Gastroesophageal sphincter (tissue), 4 donors: ENCODE measurements at regions not wholly inside any gene's neighbourhood (a gene's known extent, or its start where the extent isn't known, plus 50 kb on each side); places are given as distances from the start of the nearest gene placed in this dataset.

ENCODE experiments used
- ATAC-seq: fragments of 150-250 bp; one replicate; pipeline ENCODE4 v1.9.1; 2016; ENCODE audit warnings: mild to moderate bottlenecking, moderate library complexity
- H3K27ac ChIP-seq, 4 donors: fragments of 200-600 bp; sonication (generic) in 3 of 4; 1 replicate in 3 of 4; 2 replicates in 1 of 4; pipeline ENCODE4 v1.5.1; 2016 to 2019
- H3K27me3 ChIP-seq: fragments of 200-600 bp; sonication (generic); one replicate; pipeline ENCODE4 v1.5.1; 2019
- H3K36me3 ChIP-seq, 2 donors: fragments of 200-600 bp; sonication (generic); one replicate each; pipeline ENCODE4 v1.5.1; 2019; ENCODE audit warnings: control low read depth in 1 of 2
- H3K4me1 ChIP-seq, 3 donors: fragments of 200-600 bp; sonication (generic); 1 replicate in 2 of 3; 2 replicates in 1 of 3; pipeline ENCODE4 v1.5.1; 2016 to 2019; ENCODE audit warnings: control low read depth in 2 of 3
- H3K4me3 ChIP-seq, 2 donors: fragments of 200-600 bp; sonication (generic); one replicate each; pipeline ENCODE4 v1.5.1; 2019; ENCODE audit warnings: mild to moderate bottlenecking in 1 of 2, moderate library complexity in 1 of 2
- H3K9me3 ChIP-seq, 3 donors: fragments of 200-600 bp; sonication (generic); one replicate each; pipeline ENCODE4 v1.5.1; 2017 to 2019; ENCODE audit warnings: control low read depth in 2 of 3
- EP300 ChIP-seq: sonication (generic); formaldehyde crosslinking; IDR thresholded peaks from one replicate; pipeline ENCODE4 v1.6.1; 2017; ENCODE audit warnings: antibody characterized with exemption, mild to moderate bottlenecking
- POLR2A ChIP-seq, 2 donors: fragments of 450-650 bp; IDR thresholded peaks; one replicate each; pipeline ENCODE4 v1.6.1; 2017; ENCODE audit warnings: antibody characterized with exemption in 2 of 2, mild to moderate bottlenecking in 2 of 2, moderate library complexity in 1 of 2
- POLR2AphosphoS5 ChIP-seq: sonication (generic); formaldehyde crosslinking; IDR thresholded peaks from one replicate; pipeline ENCODE4 v1.6.1; 2017; ENCODE audit warnings: antibody characterized with exemption
- WGBS, 2 donors: methylation state at CpG; one replicate each; pipeline ENCODE4 v1.1.5; 2018; ENCODE audit warnings: low coverage in 1 of 2; 5-methylcytosine and 5-hydroxymethylcytosine counted together
- TF ChIP-seq, protein P1 (sequence below), 4 experiments: fragments of 200-600 bp in 2 of 4; fragments of 450-650 bp in 2 of 4; sonication (generic) in 1 of 4; IDR thresholded peaks; one replicate each; pipeline ENCODE4 v1.5.1; 2017 to 2019; ENCODE audit warnings: antibody characterized with exemption in 4 of 4, mild to moderate bottlenecking in 2 of 4, moderate library complexity in 2 of 4

- Histone ChIP-seq H3K9me3 (no peaks in the 10 kb centered on the region), H3K27ac (no peak overlapping the region), H3K36me3 (no peaks in the 10 kb centered on the region), H3K4me3 (no peak overlapping the region), H3K27me3 (no peaks in the 10 kb centered on the region), H3K4me1 (no peaks in the 10 kb centered on the region)
- WGBS, 2 donors: 64 to 92% methylated on average over 2 to 3 of the region's 3 CpGs
- no peak for ATAC-seq
- no peak for TF ChIP-seq POLR2AphosphoS5
- TF ChIP-seq, protein P1, sequence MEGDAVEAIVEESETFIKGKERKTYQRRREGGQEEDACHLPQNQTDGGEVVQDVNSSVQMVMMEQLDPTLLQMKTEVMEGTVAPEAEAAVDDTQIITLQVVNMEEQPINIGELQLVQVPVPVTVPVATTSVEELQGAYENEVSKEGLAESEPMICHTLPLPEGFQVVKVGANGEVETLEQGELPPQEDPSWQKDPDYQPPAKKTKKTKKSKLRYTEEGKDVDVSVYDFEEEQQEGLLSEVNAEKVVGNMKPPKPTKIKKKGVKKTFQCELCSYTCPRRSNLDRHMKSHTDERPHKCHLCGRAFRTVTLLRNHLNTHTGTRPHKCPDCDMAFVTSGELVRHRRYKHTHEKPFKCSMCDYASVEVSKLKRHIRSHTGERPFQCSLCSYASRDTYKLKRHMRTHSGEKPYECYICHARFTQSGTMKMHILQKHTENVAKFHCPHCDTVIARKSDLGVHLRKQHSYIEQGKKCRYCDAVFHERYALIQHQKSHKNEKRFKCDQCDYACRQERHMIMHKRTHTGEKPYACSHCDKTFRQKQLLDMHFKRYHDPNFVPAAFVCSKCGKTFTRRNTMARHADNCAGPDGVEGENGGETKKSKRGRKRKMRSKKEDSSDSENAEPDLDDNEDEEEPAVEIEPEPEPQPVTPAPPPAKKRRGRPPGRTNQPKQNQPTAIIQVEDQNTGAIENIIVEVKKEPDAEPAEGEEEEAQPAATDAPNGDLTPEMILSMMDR (IDR thresholded peaks at IDR 0.05): no peak
- no peak for TF ChIP-seq POLR2A (IDR thresholded peaks at IDR 0.05)
- TF ChIP-seq EP300: no peak
These were observed 227.0 kb downstream of the ENC1 start for GRCh38 chr5:74413403-74414048.

DNA sequence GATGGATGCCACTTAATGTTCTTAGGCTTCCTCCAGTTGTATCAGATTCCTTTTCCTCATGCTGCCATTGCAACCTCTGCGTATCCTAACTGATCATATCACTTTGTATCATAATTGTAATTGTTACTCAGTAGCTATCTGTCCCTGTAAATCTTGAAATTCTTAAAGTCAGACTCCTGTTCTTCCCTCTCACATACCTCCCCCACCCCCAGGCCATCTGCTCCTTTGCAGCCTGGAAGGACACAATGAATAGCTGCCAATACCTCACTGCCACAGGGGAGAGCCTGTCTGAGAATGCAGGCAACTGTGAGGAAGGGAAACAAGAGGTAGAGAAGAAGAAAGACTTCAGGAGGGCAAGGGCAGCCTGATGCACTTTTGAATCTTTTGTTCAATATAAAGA is 228.5 kb downstream of the ENC1 start:
- H3K9me3 ChIP-seq: no peaks in the 10 kb centered on the region
- no peak overlapping the region for H3K4me3 ChIP-seq
- WGBS, 2 donors: 0 to 33% methylated on average over 1 of the region's 1 CpG
- no peaks in the 10 kb centered on the region for H3K4me1 ChIP-seq
- H3K27me3 ChIP-seq: no peaks in the 10 kb centered on the region
- TF ChIP-seq POLR2AphosphoS5: no peak
- TF ChIP-seq, protein P1 (IDR thresholded peaks at IDR 0.05): no peak
- TF ChIP-seq POLR2A (IDR thresholded peaks at IDR 0.05): no peak
- H3K36me3 ChIP-seq: no peaks in the 10 kb centered on the region
- no peak overlapping the region for H3K27ac ChIP-seq
- ATAC-seq: no peak

GRCh38 chr5:74409712-74410111 is 230.8 kb downstream of the ENC1 start:
- Histone ChIP-seq H3K27ac (no peak overlapping the region), H3K4me3 (no peak overlapping the region), H3K27me3 (no peaks in the 10 kb centered on the region), H3K4me1 (no peaks in the 10 kb centered on the region), H3K9me3 (no peaks in the 10 kb centered on the region), H3K36me3 (no peaks in the 10 kb centered on the region)
- no peak for ATAC-seq
- TF ChIP-seq POLR2A (IDR thresholded peaks at IDR 0.05): no peak
- no peak for TF ChIP-seq EP300
- TF ChIP-seq, protein P1 (IDR thresholded peaks at IDR 0.05): no peak

- H3K4me1 ChIP-seq: no peaks in the 10 kb centered on the region
- no peak for ATAC-seq
- H3K27me3 ChIP-seq: no peaks in the 10 kb centered on the region
- H3K9me3 ChIP-seq: no peaks in the 10 kb centered on the region
- H3K4me3 ChIP-seq: no peak overlapping the region
- WGBS, 2 donors: 100% methylated on average over 1 to 4 of the region's 4 CpGs
- no peak for TF ChIP-seq POLR2AphosphoS5
- TF ChIP-seq, protein P1 (IDR thresholded peaks at IDR 0.05): no peak
- TF ChIP-seq EP300: no peak
- TF ChIP-seq POLR2A (IDR thresholded peaks at IDR 0.05): no peak
- H3K36me3 ChIP-seq: no peaks in the 10 kb centered on the region
- H3K27ac ChIP-seq: no peak overlapping the region
These were observed 231.3 kb downstream of the ENC1 start for GRCh38 chr5:74409166-74409706.
